Upper lobe of right lung (tissue), 1 donor: ENCODE measurements at regions not wholly inside any gene's neighbourhood (a gene's known extent, or its start where the extent isn't known, plus 50 kb on each side); places are given as distances from the start of the nearest gene placed in this dataset.

Experiments used
- ATAC-seq: fragments of 200-7000 bp; cut with Tn5 transposase; one replicate; pipeline ENCODE4 v1.9.1; 2020; ENCODE audit warnings: mild to moderate bottlenecking, moderate library complexity
- DNase-seq: peaks from one replicate; pipeline ENCODE4 v3.0.0-alpha.2; 2020
- H3K27ac ChIP-seq: fragments of 200-600 bp; one replicate; pipeline ENCODE4 v1.8.0; 2022
- H3K27me3 ChIP-seq: fragments of 200-600 bp; one replicate; pipeline ENCODE4 v1.8.0; 2022; ENCODE audit warnings: mild to moderate bottlenecking
- H3K36me3 ChIP-seq: fragments of 200-600 bp; one replicate; pipeline ENCODE4 v1.8.0; 2022
- H3K4me1 ChIP-seq: fragments of 200-600 bp; one replicate; pipeline ENCODE4 v1.8.0; 2022
- H3K4me3 ChIP-seq: fragments of 200-600 bp; one replicate; pipeline ENCODE4 v1.8.0; 2022; ENCODE audit warnings: mild to moderate bottlenecking
- H3K9me3 ChIP-seq: fragments of 200-600 bp; one replicate; pipeline ENCODE4 v1.8.0; 2022
- intact Hi-C: fragments of 100-400 bp; cut with DNase I; formaldehyde crosslinking; loops from one replicate; pipeline ENCODE4 v1.11.0; 2022
- TF ChIP-seq, protein P1 (sequence below): fragments of 200-600 bp; IDR thresholded peaks from one replicate; pipeline ENCODE4 v1.8.0; 2022; ENCODE audit warnings: antibody characterized with exemption
- donor health status: DM: no; HTN: yes; CAD: no; lungs with severe emphysema.

DNA sequence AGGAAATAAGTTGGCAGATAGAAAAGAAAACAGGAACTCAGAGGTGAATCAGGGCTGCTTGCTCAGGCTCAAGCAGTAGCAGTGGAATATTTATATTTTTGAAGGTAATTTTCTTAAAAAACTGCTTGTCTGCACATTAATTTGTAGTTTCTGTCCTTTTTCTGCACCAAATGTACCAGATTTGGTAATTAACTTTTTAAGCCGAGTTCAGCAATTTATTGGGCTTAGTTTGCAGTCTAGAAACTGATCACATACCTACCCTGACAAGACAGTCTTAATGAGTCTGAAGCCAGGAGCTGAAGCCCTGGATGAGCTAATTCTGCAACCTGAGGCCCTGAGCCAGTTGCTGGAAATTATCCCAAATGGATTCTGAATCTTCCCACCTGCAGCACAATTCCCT lies 647.0 kb downstream of the TDRD15 start:
- intact Hi-C loops: no loop called here
- Histone ChIP-seq H3K36me3 (no peaks in the 10 kb centered on the region), H3K27ac (no peak overlapping the region), H3K27me3 (no peaks in the 10 kb centered on the region), H3K4me1 (no peaks in the 10 kb centered on the region), H3K9me3 (no peaks in the 10 kb centered on the region), H3K4me3 (no peak overlapping the region)
- DNase-seq: no peak
- TF ChIP-seq, protein P1, sequence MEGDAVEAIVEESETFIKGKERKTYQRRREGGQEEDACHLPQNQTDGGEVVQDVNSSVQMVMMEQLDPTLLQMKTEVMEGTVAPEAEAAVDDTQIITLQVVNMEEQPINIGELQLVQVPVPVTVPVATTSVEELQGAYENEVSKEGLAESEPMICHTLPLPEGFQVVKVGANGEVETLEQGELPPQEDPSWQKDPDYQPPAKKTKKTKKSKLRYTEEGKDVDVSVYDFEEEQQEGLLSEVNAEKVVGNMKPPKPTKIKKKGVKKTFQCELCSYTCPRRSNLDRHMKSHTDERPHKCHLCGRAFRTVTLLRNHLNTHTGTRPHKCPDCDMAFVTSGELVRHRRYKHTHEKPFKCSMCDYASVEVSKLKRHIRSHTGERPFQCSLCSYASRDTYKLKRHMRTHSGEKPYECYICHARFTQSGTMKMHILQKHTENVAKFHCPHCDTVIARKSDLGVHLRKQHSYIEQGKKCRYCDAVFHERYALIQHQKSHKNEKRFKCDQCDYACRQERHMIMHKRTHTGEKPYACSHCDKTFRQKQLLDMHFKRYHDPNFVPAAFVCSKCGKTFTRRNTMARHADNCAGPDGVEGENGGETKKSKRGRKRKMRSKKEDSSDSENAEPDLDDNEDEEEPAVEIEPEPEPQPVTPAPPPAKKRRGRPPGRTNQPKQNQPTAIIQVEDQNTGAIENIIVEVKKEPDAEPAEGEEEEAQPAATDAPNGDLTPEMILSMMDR: no peak
- ATAC-seq: no peak

DNA sequence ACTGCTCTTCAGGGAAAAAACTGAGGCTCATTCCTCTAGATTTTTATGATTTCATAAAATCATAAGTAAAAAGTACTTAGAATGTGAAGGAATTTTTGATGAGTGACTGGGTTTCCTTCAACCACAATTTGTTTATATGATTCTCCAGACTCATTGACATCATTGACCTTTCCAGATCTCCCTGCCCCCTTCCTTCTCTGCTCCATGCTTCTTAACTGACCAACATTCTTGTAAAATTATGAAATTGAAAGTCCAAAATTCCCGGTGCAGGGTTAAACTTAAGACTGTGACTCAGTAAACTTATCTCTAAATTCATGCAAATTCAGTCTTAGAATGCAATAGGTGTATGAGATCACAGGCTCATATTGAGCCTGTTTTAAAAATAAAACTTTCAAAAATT lies 648.9 kb downstream of the TDRD15 start:
- Histone ChIP-seq H3K9me3 (no peaks in the 10 kb centered on the region), H3K27me3 (no peaks in the 10 kb centered on the region), H3K4me3 (no peak overlapping the region), H3K4me1 (no peaks in the 10 kb centered on the region), H3K27ac (no peak overlapping the region), H3K36me3 (no peaks in the 10 kb centered on the region)
- TF ChIP-seq, protein P1: no peak
- ATAC-seq (no peak), DNase-seq (no peak)
- intact Hi-C loops: no loop called here

DNA sequence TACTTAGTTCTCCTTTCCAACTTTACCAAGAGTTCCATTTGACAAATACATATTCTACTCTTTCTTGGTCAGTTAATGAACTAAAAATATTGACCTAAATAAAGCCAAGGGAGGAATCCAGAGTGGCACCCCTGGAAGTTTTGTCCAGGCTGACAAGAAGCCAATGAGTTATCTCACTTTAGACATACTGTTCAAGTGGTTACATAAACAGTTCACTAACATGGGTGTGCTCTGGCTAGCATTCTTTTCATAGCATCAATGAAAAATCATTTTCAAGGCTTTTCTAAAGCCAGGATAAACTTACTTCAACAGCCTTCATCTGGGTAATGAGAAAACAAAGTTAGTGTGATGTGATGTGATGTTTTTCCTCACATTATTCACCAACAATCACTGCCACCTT lies 649.4 kb downstream of the TDRD15 start:
- no peaks in the 10 kb centered on the region for H3K36me3 ChIP-seq
- DNase-seq (no peak), ATAC-seq (peak; percentile 47)
- no peak overlapping the region for H3K4me3 ChIP-seq
- TF ChIP-seq, protein P1: no peak
- no peaks in the 10 kb centered on the region for H3K9me3 ChIP-seq
- no peak overlapping the region for H3K27ac ChIP-seq
- intact Hi-C loops: no loop called here
- H3K27me3 ChIP-seq: no peaks in the 10 kb centered on the region
- H3K4me1 ChIP-seq: no peaks in the 10 kb centered on the region

DNA sequence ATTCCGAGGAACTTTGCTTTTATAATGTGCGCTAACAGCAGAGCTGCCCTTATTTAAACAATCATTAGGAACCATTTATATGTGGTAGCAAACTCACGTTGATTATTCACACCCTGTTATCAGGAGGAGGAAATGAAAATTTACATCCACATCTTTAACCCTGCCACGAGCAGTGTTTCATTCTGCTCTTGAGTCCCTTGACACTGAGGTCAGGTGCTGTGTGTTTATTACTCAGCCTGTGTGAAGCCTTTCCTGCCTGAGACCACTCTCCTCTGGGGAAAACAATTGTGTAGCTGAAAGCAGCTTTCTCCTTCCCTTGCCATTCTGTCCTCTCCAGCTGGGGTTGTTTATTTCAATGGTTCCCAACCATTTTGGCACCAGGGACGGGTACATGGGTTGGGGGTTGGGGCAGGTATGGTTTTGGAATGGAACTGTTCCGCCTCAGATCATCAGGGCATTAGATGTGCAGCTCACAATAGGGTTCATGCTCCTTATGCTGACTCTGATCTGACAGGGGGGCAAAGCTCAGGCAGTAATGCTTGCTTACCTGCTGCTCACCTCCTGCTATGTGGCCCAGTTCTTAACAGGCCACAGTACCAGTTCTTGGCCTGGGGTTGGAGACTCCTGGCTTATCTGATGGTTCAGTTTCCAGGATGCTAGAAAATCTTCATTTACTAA lies 651.1 kb downstream of the TDRD15 start:
- ATAC-seq (no peak), DNase-seq (no peak)
- Histone ChIP-seq H3K9me3 (no peaks in the 10 kb centered on the region), H3K36me3 (no peaks in the 10 kb centered on the region), H3K4me3 (no peak overlapping the region), H3K27ac (no peak overlapping the region), H3K27me3 (no peaks in the 10 kb centered on the region), H3K4me1 (no peaks in the 10 kb centered on the region)
- TF ChIP-seq, protein P1: no peak
- intact Hi-C loops: no loop called here

DNA sequence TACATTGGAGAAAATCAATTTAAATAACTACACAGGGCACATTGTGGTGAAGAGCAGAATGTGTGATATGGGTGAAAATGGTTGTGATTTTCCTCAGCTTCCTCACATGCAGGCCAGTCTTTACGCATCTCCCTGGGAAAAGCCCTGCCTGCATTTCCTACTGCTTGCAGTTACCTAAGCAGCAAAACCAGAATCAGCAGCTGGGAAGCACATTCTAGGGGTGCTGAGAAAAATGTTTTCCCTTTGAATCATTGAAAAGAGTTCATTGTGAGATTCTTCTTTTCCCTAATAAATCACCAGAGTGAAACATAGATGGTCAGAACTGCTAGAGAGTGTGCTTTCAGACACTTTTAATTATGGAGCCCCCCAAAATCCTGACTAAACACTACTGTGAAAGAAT lies 656.0 kb downstream of the TDRD15 start:
- Histone ChIP-seq H3K27me3 (no peaks in the 10 kb centered on the region), H3K4me1 (no peaks in the 10 kb centered on the region), H3K9me3 (no peaks in the 10 kb centered on the region), H3K4me3 (no peak overlapping the region), H3K27ac (no peak overlapping the region), H3K36me3 (no peaks in the 10 kb centered on the region)
- intact Hi-C loops: no loop called here
- ATAC-seq (no peak), DNase-seq (no peak)
- TF ChIP-seq, protein P1: no peak

DNA sequence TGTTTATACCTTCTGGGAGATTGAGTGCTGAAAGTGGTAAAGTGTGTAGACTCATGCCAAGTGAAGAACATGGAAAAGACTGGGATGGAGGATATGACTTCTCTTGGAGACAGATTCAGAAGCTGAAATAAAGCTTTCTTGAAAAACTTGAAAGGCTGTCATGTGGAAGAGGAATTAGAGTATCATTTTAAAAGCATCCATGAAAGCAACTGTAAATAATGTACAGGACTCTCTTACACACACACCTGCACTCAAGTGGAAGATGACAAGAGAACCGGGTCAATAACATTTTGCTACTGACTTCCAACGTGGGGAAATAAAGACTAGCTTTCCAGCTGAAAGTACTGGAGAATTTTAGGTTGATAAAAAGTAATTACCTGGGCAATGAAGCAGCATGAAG lies 658.2 kb downstream of the TDRD15 start:
- DNase-seq (no peak), ATAC-seq (no peak)
- Histone ChIP-seq H3K27ac (no peak overlapping the region), H3K4me1 (no peaks in the 10 kb centered on the region), H3K36me3 (no peaks in the 10 kb centered on the region), H3K4me3 (no peak overlapping the region), H3K27me3 (no peaks in the 10 kb centered on the region), H3K9me3 (no peaks in the 10 kb centered on the region)
- intact Hi-C loops: no loop called here
- TF ChIP-seq, protein P1: no peak
